GM23338 (cell line): ENCODE measurements at regions not wholly inside any gene's neighbourhood (a gene's known extent, or its start where the extent isn't known, plus 50 kb on each side); places are given as distances from the start of the nearest gene placed in this dataset.

Experiments
- ATAC-seq: fragments of 200-7000 bp; cut with Tn5 transposase; 3 replicates; pipeline ENCODE4 v1.9.1; 2020
- DNase-seq: peaks from one replicate; pipeline ENCODE4 v3.0.0-alpha.2; 2015; ENCODE audit warnings: low spot score
- H2AFZ ChIP-seq: fragments of 200-600 bp; sonication (generic); 2 replicates; pipeline ENCODE4 v1.8.0; 2016; ENCODE audit warnings: antibody characterized with exemption, mild to moderate bottlenecking, moderate library complexity
- H3F3A ChIP-seq: fragments of 200-600 bp; sonication (generic); replicated peaks from 2 replicates; pipeline ENCODE4 v1.8.0; 2017; ENCODE audit warnings: antibody characterized with exemption, mixed run types, low read depth
- H3K27ac ChIP-seq: fragments of 200-600 bp; sonication (generic); 2 replicates; pipeline ENCODE4 v1.6.1; 2016; ENCODE audit warnings: low read depth
- H3K27me3 ChIP-seq: fragments of 200-600 bp; sonication (generic); 2 replicates; pipeline ENCODE4 v1.8.0; 2016; ENCODE audit warnings: mild to moderate bottlenecking, mixed run types, moderate library complexity; ENCODE audit not compliant: insufficient read depth
- H3K36me3 ChIP-seq: fragments of 200-600 bp; sonication (generic); 2 replicates; pipeline ENCODE4 v1.8.0; 2016; ENCODE audit warnings: mild to moderate bottlenecking; ENCODE audit not compliant: insufficient read depth
- H3K4me1 ChIP-seq: fragments of 200-600 bp; sonication (generic); 2 replicates; pipeline ENCODE4 v1.8.0; 2016; ENCODE audit warnings: mild to moderate bottlenecking, moderate library complexity; ENCODE audit not compliant: insufficient read depth
- H3K4me2 ChIP-seq: fragments of 200-600 bp; sonication (generic); 2 replicates; pipeline ENCODE4 v1.7.1; 2017; ENCODE audit warnings: mixed run types
- H3K4me3 ChIP-seq: fragments of 200-600 bp; sonication (generic); 2 replicates; pipeline ENCODE4 v1.6.1; 2016; ENCODE audit warnings: mixed run types
- H3K79me2 ChIP-seq: fragments of 200-600 bp; sonication (generic); replicated peaks from 2 replicates; pipeline ENCODE4 v1.8.0; 2017; ENCODE audit warnings: mild to moderate bottlenecking; ENCODE audit not compliant: insufficient read depth
- H3K9me2 ChIP-seq: fragments of 200-600 bp; sonication (generic); 2 replicates; pipeline ENCODE4 v1.8.0; 2017; ENCODE audit not compliant: insufficient read depth
- H4K20me1 ChIP-seq: fragments of 200-600 bp; sonication (generic); replicated peaks from 2 replicates; pipeline ENCODE4 v1.8.0; 2017; ENCODE audit warnings: mild to moderate bottlenecking; ENCODE audit not compliant: insufficient read depth
- H3K27ac Mint-ChIP-seq: 2 replicates; pipeline ENCODE4 v1.8.0; 2020; ENCODE audit warnings: inconsistent platforms, mild to moderate bottlenecking, moderate library complexity, mixed read lengths
- H3K27me3 Mint-ChIP-seq: 3 replicates; pipeline ENCODE4 v1.8.0; 2022; ENCODE audit warnings: low read depth, mild to moderate bottlenecking, moderate library complexity, mixed read lengths, inconsistent platforms; ENCODE audit not compliant: insufficient read depth, poor library complexity
- H3K36me3 Mint-ChIP-seq: 3 replicates; pipeline ENCODE4 v1.8.0; 2021; ENCODE audit warnings: low read depth, mild to moderate bottlenecking, inconsistent platforms, moderate library complexity, mixed read lengths
- H3K4me1 Mint-ChIP-seq: 3 replicates; pipeline ENCODE4 v1.8.0; 2020; ENCODE audit warnings: mild to moderate bottlenecking, inconsistent platforms, mixed read lengths
- H3K4me3 Mint-ChIP-seq: 3 replicates; pipeline ENCODE4 v1.8.0; 2021; ENCODE audit warnings: moderate library complexity, mild to moderate bottlenecking, inconsistent platforms, mixed read lengths
- H3K9me3 Mint-ChIP-seq: 3 replicates; pipeline ENCODE4 v1.8.0; 2020; ENCODE audit warnings: moderate library complexity, mild to moderate bottlenecking, inconsistent platforms, mixed read lengths
- CREB1 ChIP-seq: fragments of 250-450 bp; sonication (Bioruptor Pico); IDR thresholded peaks from 2 replicates; pipeline ENCODE4 v1.5.0; 2020; ENCODE audit warnings: low read depth, mild to moderate bottlenecking, moderate library complexity
- CTCF ChIP-seq, 2 experiments: fragments of 200-600 bp in 1 of 2; sonication (generic) in 1 of 2; conservative IDR thresholded peaks; 2 replicates each; pipeline versions ENCODE4 v1.5.1 to v1.6.1; 2016 to 2017; ENCODE audit warnings: antibody characterized with exemption in 2 of 2, low read depth in 2 of 2, mild to moderate bottlenecking in 2 of 2, moderate library complexity in 1 of 2
- ETS1 ChIP-seq: IDR thresholded peaks from 2 replicates; pipeline ENCODE4 v1.6.1; 2016; ENCODE audit warnings: antibody characterized with exemption
- EZH2 ChIP-seq: fragments of 200-600 bp; sonication (generic); IDR thresholded peaks from one replicate; pipeline ENCODE4 v1.8.0; 2017; ENCODE audit warnings: antibody characterized with exemption, mild to moderate bottlenecking, low read depth; ENCODE audit not compliant: unreplicated experiment
- EZH2phosphoT487 ChIP-seq: fragments of 200-600 bp; sonication (generic); IDR thresholded peaks from one replicate; pipeline ENCODE4 v1.8.1; 2018; ENCODE audit warnings: antibody characterized with exemption; ENCODE audit not compliant: unreplicated experiment
- JUNB ChIP-seq: IDR thresholded peaks from one replicate; pipeline ENCODE4 v1.6.1; 2016; ENCODE audit warnings: antibody characterized with exemption; ENCODE audit not compliant: unreplicated experiment
- NANOG ChIP-seq: IDR thresholded peaks from 2 replicates; pipeline ENCODE4 v1.6.1; 2016; ENCODE audit warnings: antibody characterized with exemption, borderline replicate concordance
- POLR2AphosphoS5 ChIP-seq: IDR thresholded peaks from 2 replicates; pipeline ENCODE4 v1.6.1; 2016; ENCODE audit warnings: antibody characterized with exemption, low read depth
- REST ChIP-seq: IDR thresholded peaks from one replicate; pipeline ENCODE4 v1.6.1; 2018; ENCODE audit warnings: antibody characterized with exemption; ENCODE audit not compliant: unreplicated experiment
- STAT1 ChIP-seq: IDR thresholded peaks from one replicate; pipeline ENCODE4 v1.6.1; 2016; ENCODE audit warnings: antibody characterized with exemption; ENCODE audit not compliant: unreplicated experiment
- ZNF114 ChIP-seq: fragments of 250-450 bp; sonication (Bioruptor Pico); IDR thresholded peaks from 2 replicates; pipeline ENCODE4 v1.5.0; 2020; ENCODE audit warnings: mild to moderate bottlenecking, moderate library complexity
- ZNF331 ChIP-seq: fragments of 250-450 bp; sonication (Bioruptor Pico); IDR thresholded peaks from 2 replicates; pipeline ENCODE4 v1.5.0; 2020; ENCODE audit warnings: low read depth, mild to moderate bottlenecking, moderate library complexity

GRCh38 chr2:180583441-180584140 is 396.8 kb upstream of the UBE2E3 start:
- no peaks in the 10 kb centered on the region for H3K9me2 ChIP-seq
- TF ChIP-seq EZH2 (no peak), POLR2AphosphoS5 (no peak), ZNF114 (CRISPR knock-in tag) (no peak), JUNB (no peak), STAT1 (no peak), REST (no peak), CREB1 (CRISPR knock-in tag) (no peak), EZH2phosphoT487 (no peak), ETS1 (no peak)
- no peak overlapping the region for H3K27ac ChIP-seq
- Mint-ChIP-seq H3K4me3 (no peak overlapping the region), H3K9me3 (peaks cover 9% of the 10 kb centered on the region; the same call in 2 of the 3 replicates), H3K27ac (no peak overlapping the region; the same call in 1 of the 2 replicates), H3K4me1 (peaks cover 6% of the 10 kb centered on the region; the same call in 2 of the 3 replicates), H3K27me3 (no peaks in the 10 kb centered on the region), H3K36me3 (peaks cover 8% of the 10 kb centered on the region; the same call in 2 of the 3 replicates)
- no peaks in the 10 kb centered on the region for H3K79me2 ChIP-seq
- no peaks in the 10 kb centered on the region for H3K27me3 ChIP-seq
- H4K20me1 ChIP-seq, result no peaks in the 10 kb centered on the region
- H2AFZ ChIP-seq, result no peak overlapping the region
- no peaks in the 10 kb centered on the region for H3K36me3 ChIP-seq
- ATAC-seq, result no peak
- no peak overlapping the region for H3K4me3 ChIP-seq
- no peak overlapping the region for H3K4me2 ChIP-seq
- no peaks in the 10 kb centered on the region for H3F3A ChIP-seq
- DNase-seq, result no peak
- no peaks in the 10 kb centered on the region for H3K4me1 ChIP-seq

GRCh38 chr2:180579388-180579787 is 401.0 kb upstream of the UBE2E3 start:
- Mint-ChIP-seq H3K27ac (no peak overlapping the region), H3K4me1 (peaks cover 6% of the 10 kb centered on the region; the same call in 2 of the 3 replicates), H3K4me3 (no peak overlapping the region), H3K9me3 (no peaks in the 10 kb centered on the region), H3K36me3 (no peaks in the 10 kb centered on the region), H3K27me3 (no peaks in the 10 kb centered on the region)
- no peaks in the 10 kb centered on the region for H3K36me3 ChIP-seq
- DNase-seq (no peak), ATAC-seq (no peak)
- H3K4me2 ChIP-seq, result no peak overlapping the region
- no peaks in the 10 kb centered on the region for H4K20me1 ChIP-seq
- no peak overlapping the region for H3K27ac ChIP-seq
- H3K9me2 ChIP-seq, result peaks cover 8% of the 10 kb centered on the region
- no peaks in the 10 kb centered on the region for H3K27me3 ChIP-seq
- no peaks in the 10 kb centered on the region for H3K4me1 ChIP-seq
- H3K4me3 ChIP-seq, result no peak overlapping the region
- H2AFZ ChIP-seq, result no peak overlapping the region
- H3K79me2 ChIP-seq, result no peaks in the 10 kb centered on the region
- H3F3A ChIP-seq, result no peaks in the 10 kb centered on the region
- TF ChIP-seq STAT1, result no peak
- no peak for TF ChIP-seq CTCF (conservative IDR thresholded peaks at IDR 0.05; ENCODE audit: low read depth in 2 of 2)
- no peak for TF ChIP-seq REST
- TF ChIP-seq ZNF114 (CRISPR knock-in tag), result no peak
- TF ChIP-seq ZNF331, result no peak
- TF ChIP-seq CREB1 (CRISPR knock-in tag), result no peak
- TF ChIP-seq NANOG, result no peak
- no peak for TF ChIP-seq ETS1
- no peak for TF ChIP-seq POLR2AphosphoS5
- TF ChIP-seq EZH2, result no peak
- no peak for TF ChIP-seq EZH2phosphoT487
- TF ChIP-seq JUNB, result no peak
